Head of caudate nucleus (tissue), 42 donors: ENCODE measurements at regions not wholly inside any gene's neighbourhood (a gene's known extent, or its start where the extent isn't known, plus 50 kb on each side); places are given as distances from the start of the nearest gene placed in this dataset.

Source experiments
- DNase-seq, 42 donors: peaks; one replicate each; pipeline versions ENCODE4 v3.0.0 to v3.0.0-alpha.2; 2020 to 2021; ENCODE audit warnings: mixed read lengths in 7 of 42
- intact Hi-C: fragments of 100-400 bp; cut with DNase I; formaldehyde crosslinking; loops from one replicate; pipeline ENCODE4 v1.15.0; 2022

GRCh38 chr16:14341324-14342225 is 270.5 kb downstream of the MRTFB start:
- intact Hi-C loops: no loop called here
- no peak for DNase-seq

GRCh38 chr16:14339694-14340093 is 268.6 kb downstream of the MRTFB start:
- no peak for DNase-seq
- intact Hi-C loops: no loop called here

- no peak for DNase-seq
- intact Hi-C loops: no loop called here
These were observed 267.9 kb downstream of the MRTFB start for GRCh38 chr16:14338969-14339368.

GRCh38 chr16:14338236-14338635 is 267.1 kb downstream of the MRTFB start:
- DNase-seq: no peak
- intact Hi-C loops: no loop called here

GRCh38 chr16:14337303-14338191 is 266.4 kb downstream of the MRTFB start:
- peak in 24 of 42 donors; percentile 11 to 66 (median 27) for DNase-seq
- intact Hi-C loops: no loop called here

- no peak for DNase-seq
- intact Hi-C loops: no loop called here
These were observed 264.2 kb downstream of the MRTFB start for GRCh38 chr16:14335297-14335696.

- intact Hi-C loops: no loop called here
- no peak for DNase-seq
These were observed 263.4 kb downstream of the MRTFB start for GRCh38 chr16:14334366-14335080.

- peak in 6 of 42 donors; percentile 8 to 50 (median 44) for DNase-seq
- intact Hi-C loops: no loop called here
These were observed 262.2 kb downstream of the MRTFB start for GRCh38 chr16:14333361-14333760.

GRCh38 chr16:14331020-14331419 is 259.9 kb downstream of the MRTFB start:
- DNase-seq: peak in 18 of 42 donors; percentile 17 to 63 (median 38)
- intact Hi-C loops: no loop called here

GRCh38 chr16:14329727-14330350 is 258.7 kb downstream of the MRTFB start:
- no peak for DNase-seq
- intact Hi-C loops: loop anchor here (10.0 kb wide), 1 partner anchor 55 kb away; no protein-coding TSS in a partner anchor

- no peak for DNase-seq
- intact Hi-C loops: loop anchor here (10.0 kb wide), 1 partner anchor 59 kb away; no protein-coding TSS in a partner anchor
These were observed 254.6 kb downstream of the MRTFB start for GRCh38 chr16:14325502-14326401.

- intact Hi-C loops: loop anchor here (10.0 kb wide), 1 partner anchor 60 kb away; no protein-coding TSS in a partner anchor
- DNase-seq: no peak
These were observed 253.5 kb downstream of the MRTFB start for GRCh38 chr16:14324581-14324980.

GRCh38 chr16:14322186-14322585 is 251.1 kb downstream of the MRTFB start:
- no peak for DNase-seq
- intact Hi-C loops: loop anchor here (10.0 kb wide), 1 partner anchor 63 kb away; no protein-coding TSS in a partner anchor

- intact Hi-C loops: loop anchor here (10.0 kb wide), 1 partner anchor 63 kb away; no protein-coding TSS in a partner anchor
- peak in 32 of 42 donors; percentile 25 to 80 (median 60) for DNase-seq
These were observed 250.4 kb downstream of the MRTFB start for GRCh38 chr16:14321542-14321941.

- no peak for DNase-seq
- intact Hi-C loops: loop anchor here (10.0 kb wide), 1 partner anchor 64 kb away; no protein-coding TSS in a partner anchor
These were observed 249.3 kb downstream of the MRTFB start for GRCh38 chr16:14320406-14320805.
